Ishikawa (cell line): ENCODE measurements at regions not wholly inside any gene's neighbourhood (a gene's known extent, or its start where the extent isn't known, plus 50 kb on each side); places are given as distances from the start of the nearest gene placed in this dataset.

ENCODE experiments used
- CEBPB ChIP-seq: IDR thresholded peaks from 2 replicates; pipeline ENCODE4 v1.6.1; 2012
- CREB1 ChIP-seq: IDR thresholded peaks from 2 replicates; pipeline ENCODE4 v1.6.1; 2012; ENCODE audit warnings: low read depth
- EGR1 ChIP-seq: IDR thresholded peaks from 2 replicates; pipeline ENCODE4 v1.6.1; 2012
- EP300 ChIP-seq: IDR thresholded peaks from 2 replicates; pipeline ENCODE4 v1.6.1; 2012; ENCODE audit warnings: borderline replicate concordance
- FOXM1 ChIP-seq: IDR thresholded peaks from 2 replicates; pipeline ENCODE4 v1.6.1; 2012; ENCODE audit warnings: low read depth, borderline replicate concordance
- MAX ChIP-seq: IDR thresholded peaks from 2 replicates; pipeline ENCODE4 v1.6.1; 2012
- NFIC ChIP-seq: IDR thresholded peaks from 2 replicates; pipeline ENCODE4 v1.6.1; 2012
- RAD21 ChIP-seq: IDR thresholded peaks from 2 replicates; pipeline ENCODE4 v1.6.1; 2012; ENCODE audit warnings: low read depth
- REST ChIP-seq: IDR thresholded peaks from 2 replicates; pipeline ENCODE4 v1.6.1; 2012; ENCODE audit warnings: low read depth, mild to moderate bottlenecking
- TAF1 ChIP-seq: IDR thresholded peaks from 2 replicates; pipeline ENCODE4 v1.6.1; 2012; ENCODE audit warnings: low read depth, mild to moderate bottlenecking
- TCF12 ChIP-seq: IDR thresholded peaks from 2 replicates; pipeline ENCODE4 v1.6.1; 2012; ENCODE audit warnings: low read depth
- TEAD4 ChIP-seq: IDR thresholded peaks from 2 replicates; pipeline ENCODE4 v1.6.1; 2012
- USF1 ChIP-seq: IDR thresholded peaks from 2 replicates; pipeline ENCODE4 v1.6.1; 2012
- YY1 ChIP-seq: IDR thresholded peaks from 2 replicates; pipeline ENCODE4 v1.6.1; 2012; ENCODE audit warnings: low read depth
- ZBTB7A ChIP-seq: IDR thresholded peaks from 2 replicates; pipeline ENCODE4 v1.6.1; 2012; ENCODE audit warnings: low read depth

DNA sequence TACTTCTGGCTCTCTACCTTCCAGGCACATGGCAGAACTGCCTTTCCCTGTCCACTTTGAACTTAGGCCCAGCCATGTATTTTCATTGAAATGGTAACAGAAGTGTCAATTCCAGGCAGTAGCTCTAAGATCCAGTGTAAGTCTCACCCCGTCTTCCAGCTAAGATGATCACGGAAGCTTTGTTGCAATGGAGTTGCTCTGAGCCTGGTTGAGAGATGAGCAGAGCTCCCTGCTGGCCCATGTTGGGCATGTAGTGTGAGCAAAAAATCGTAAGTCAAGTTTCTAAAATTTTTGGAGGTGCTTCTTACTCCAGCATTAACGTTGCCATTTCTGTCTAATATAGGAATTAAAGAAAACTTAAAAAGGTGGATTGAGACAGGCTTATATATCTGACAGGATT, 274.4 kb downstream of the IPMK start:
- TF ChIP-seq EGR1 (no peak), TEAD4 (no peak), ZBTB7A (no peak), TCF12 (no peak), MAX (no peak), CEBPB (no peak), USF1 (no peak)

GRCh38 chr10:57992321-57993077, 275.2 kb downstream of the IPMK start:
- TF ChIP-seq TEAD4 (no peak), FOXM1 (no peak), ZBTB7A (no peak), MAX (no peak), TAF1 (no peak), REST (no peak), EGR1 (no peak), RAD21 (no peak), EP300 (no peak), YY1 (no peak), TCF12 (no peak), CREB1 (no peak), USF1 (no peak), NFIC (peak; percentile 29; the same call in 1 of the 2 replicates), CEBPB (peak; percentile 66)

GRCh38 chr10:57988964-57989363, 278.7 kb downstream of the IPMK start:
- TF ChIP-seq CREB1, result no peak
- TF ChIP-seq EP300, result no peak
- TF ChIP-seq USF1, result no peak
- no peak for TF ChIP-seq ZBTB7A
- no peak for TF ChIP-seq TAF1
- no peak for TF ChIP-seq EGR1
- TF ChIP-seq YY1, result no peak
- TF ChIP-seq MAX, result no peak
- TF ChIP-seq REST, result no peak
- TF ChIP-seq RAD21, result no peak
- TF ChIP-seq NFIC, result no peak
- no peak for TF ChIP-seq FOXM1
- no peak for TF ChIP-seq CEBPB

GRCh38 chr10:57987055-57987721, 280.5 kb downstream of the IPMK start:
- TF ChIP-seq EP300, result no peak
- TF ChIP-seq MAX, result no peak
- no peak for TF ChIP-seq TAF1
- no peak for TF ChIP-seq RAD21
- TF ChIP-seq NFIC, result no peak
- TF ChIP-seq TCF12, result no peak
- TF ChIP-seq CREB1, result no peak
- no peak for TF ChIP-seq USF1
- no peak for TF ChIP-seq REST
- no peak for TF ChIP-seq EGR1
- TF ChIP-seq TEAD4, result no peak
- TF ChIP-seq FOXM1, result no peak
- TF ChIP-seq ZBTB7A, result no peak
- TF ChIP-seq YY1, result no peak
- TF ChIP-seq CEBPB, result no peak
